ENCODE measurements at regions not wholly inside any gene's neighbourhood (a gene's known extent, or its start where the extent isn't known, plus 50 kb on each side); places are given as distances from the start of the nearest gene placed in this dataset.
"Not testable (repeated sequence)": the region's sequence is repeated elsewhere in the genome, so short reads cannot be mapped to it uniquely, and the experiment has no call there.

DNA sequence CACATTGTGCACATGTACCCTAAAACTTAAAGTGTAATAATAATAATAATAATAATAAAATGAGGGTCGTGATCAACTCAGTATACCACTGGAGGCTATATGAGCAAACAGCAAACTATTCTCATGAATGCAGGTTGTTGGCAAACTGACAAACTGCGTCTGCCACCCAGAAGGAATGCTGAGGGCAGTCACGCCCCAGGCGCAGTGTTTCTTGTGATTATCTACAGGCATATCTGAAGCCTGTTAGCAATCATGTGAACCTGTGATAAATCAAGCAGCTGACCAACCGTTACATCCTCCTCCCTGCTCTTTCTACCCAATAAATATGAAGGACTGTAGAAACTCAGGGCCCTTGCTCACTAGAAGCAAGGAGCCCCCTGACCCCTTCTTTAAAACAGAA is 416.9 kb downstream of the CDH10 start:
- H3K36me3 ChIP-seq (ENCODE audit: control insufficient read depth, insufficient read depth, low read length); H3K27ac ChIP-seq (ENCODE audit: low read depth, low read length, severe bottlenecking); H3K4me3 ChIP-seq (ENCODE audit: extremely low read depth, insufficient read depth, low read length, poor library complexity, severe bottlenecking); H3K9me3 ChIP-seq (ENCODE audit: control insufficient read depth, low read length); H3K4me1 ChIP-seq (ENCODE audit: control insufficient read depth, insufficient read depth, low read length, poor library complexity, severe bottlenecking): not testable (repeated sequence)
- 93 to 94% methylated on average over 4 to 5 of the region's 5 CpGs for WGBS, 2 experiments (ENCODE audit: insufficient coverage in 2 of 2)

GRCh38 chr5:24232041-24232440 is 412.7 kb downstream of the CDH10 start:
- Histone ChIP-seq H3K36me3 (ENCODE audit: control insufficient read depth, insufficient read depth, low read length) (no peaks in the 10 kb centered on the region), H3K4me3 (ENCODE audit: extremely low read depth, insufficient read depth, low read length, poor library complexity, severe bottlenecking) (no peak overlapping the region), H3K27ac (ENCODE audit: low read depth, low read length, severe bottlenecking) (no peak overlapping the region), H3K4me1 (ENCODE audit: control insufficient read depth, insufficient read depth, low read length, poor library complexity, severe bottlenecking) (no peaks in the 10 kb centered on the region), H3K9me3 (ENCODE audit: control insufficient read depth, low read length) (no peaks in the 10 kb centered on the region)
- 89% methylated on average over 1 of the region's 1 CpG; no CpG with 5 or more reads in 1 of the 2 experiments for WGBS, 2 experiments (ENCODE audit: insufficient coverage in 2 of 2)

- H3K36me3 ChIP-seq (ENCODE audit: control insufficient read depth, insufficient read depth, low read length) = no peaks in the 10 kb centered on the region
- WGBS, 2 experiments (ENCODE audit: insufficient coverage in 2 of 2) = 100% methylated on average over 3 of the region's 4 CpGs; no CpG with 5 or more reads in 1 of the 2 experiments
These were observed 411.8 kb downstream of the CDH10 start for GRCh38 chr5:24232929-24233498.

DNA sequence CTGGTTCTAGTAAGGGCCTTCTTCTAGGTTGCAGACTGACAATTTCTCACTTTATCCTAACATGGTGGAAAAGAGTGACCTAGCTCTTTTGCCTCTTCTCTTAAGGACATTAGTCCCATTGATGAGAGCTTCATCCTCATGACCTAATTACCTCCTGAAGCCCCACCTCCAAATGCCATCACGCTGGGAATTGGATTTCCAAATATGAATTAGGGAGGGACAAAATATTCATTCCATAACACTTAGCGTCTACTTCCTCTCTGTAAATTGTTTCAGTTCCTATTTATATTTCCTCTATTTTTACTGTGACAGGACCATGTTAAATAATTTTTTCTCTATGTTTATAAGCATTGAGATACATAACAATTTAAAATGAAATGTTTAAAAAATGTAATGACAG is 408.8 kb downstream of the CDH10 start:
- H3K4me1 ChIP-seq (ENCODE audit: control insufficient read depth, insufficient read depth, low read length, poor library complexity, severe bottlenecking) = no peaks in the 10 kb centered on the region
- WGBS, 2 experiments (ENCODE audit: insufficient coverage in 2 of 2) = no CpG with 5 or more reads among the region's 2 CpGs

More at GRCh38 chr5:24232929-24233498, 411.8 kb downstream of the CDH10 start:
- no peak overlapping the region for H3K4me3 ChIP-seq (ENCODE audit: extremely low read depth, insufficient read depth, low read length, poor library complexity, severe bottlenecking)
- no peaks in the 10 kb centered on the region for H3K4me1 ChIP-seq (ENCODE audit: control insufficient read depth, insufficient read depth, low read length, poor library complexity, severe bottlenecking)
- no peaks in the 10 kb centered on the region for H3K9me3 ChIP-seq (ENCODE audit: control insufficient read depth, low read length)
- no peak overlapping the region for H3K27ac ChIP-seq (ENCODE audit: low read depth, low read length, severe bottlenecking)

DNA sequence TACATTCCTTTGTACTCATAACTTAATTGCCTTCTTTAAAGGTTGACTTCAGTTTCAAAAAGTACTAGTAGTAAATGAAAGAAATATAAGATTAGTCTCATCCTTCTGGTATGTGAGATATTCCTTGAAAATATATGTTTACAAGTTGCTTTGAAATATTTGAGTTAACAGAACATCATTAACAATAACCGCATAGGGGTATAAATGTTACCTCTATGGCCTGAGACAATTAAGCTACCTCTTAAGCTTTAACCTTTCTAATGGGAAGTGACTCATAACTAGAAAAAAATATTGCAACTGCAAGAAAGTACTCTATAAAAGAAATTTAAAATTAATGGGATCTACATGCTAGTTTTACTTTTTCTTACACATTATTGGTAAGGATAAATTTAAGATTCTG is 399.0 kb downstream of the CDH10 start:
- no peak overlapping the region for H3K27ac ChIP-seq (ENCODE audit: low read depth, low read length, severe bottlenecking)
- H3K4me1 ChIP-seq (ENCODE audit: control insufficient read depth, insufficient read depth, low read length, poor library complexity, severe bottlenecking) = no peaks in the 10 kb centered on the region
- H3K36me3 ChIP-seq (ENCODE audit: control insufficient read depth, insufficient read depth, low read length) = no peaks in the 10 kb centered on the region
- H3K9me3 ChIP-seq (ENCODE audit: control insufficient read depth, low read length) = no peaks in the 10 kb centered on the region
- no peak overlapping the region for H3K4me3 ChIP-seq (ENCODE audit: extremely low read depth, insufficient read depth, low read length, poor library complexity, severe bottlenecking)
- WGBS, 2 experiments (ENCODE audit: insufficient coverage in 2 of 2) = no CpG with 5 or more reads among the region's 1 CpG

More for the DNA sequence above, 408.8 kb downstream of the CDH10 start:
- Histone ChIP-seq H3K36me3 (ENCODE audit: control insufficient read depth, insufficient read depth, low read length) (no peaks in the 10 kb centered on the region), H3K4me3 (ENCODE audit: extremely low read depth, insufficient read depth, low read length, poor library complexity, severe bottlenecking) (no peak overlapping the region), H3K27ac (ENCODE audit: low read depth, low read length, severe bottlenecking) (no peak overlapping the region), H3K9me3 (ENCODE audit: control insufficient read depth, low read length) (no peaks in the 10 kb centered on the region)

- Histone ChIP-seq H3K4me1 (ENCODE audit: control insufficient read depth, insufficient read depth, low read length, poor library complexity, severe bottlenecking) (no peaks in the 10 kb centered on the region), H3K27ac (ENCODE audit: low read depth, low read length, severe bottlenecking) (no peak overlapping the region), H3K36me3 (ENCODE audit: control insufficient read depth, insufficient read depth, low read length) (no peaks in the 10 kb centered on the region), H3K9me3 (ENCODE audit: control insufficient read depth, low read length) (no peaks in the 10 kb centered on the region), H3K4me3 (ENCODE audit: extremely low read depth, insufficient read depth, low read length, poor library complexity, severe bottlenecking) (no peak overlapping the region)
- WGBS, 2 experiments (ENCODE audit: insufficient coverage in 2 of 2) = 81 to 92% methylated on average over 3 to 4 of the region's 5 CpGs
These were observed 380.2 kb downstream of the CDH10 start for GRCh38 chr5:24264547-24264946.

DNA sequence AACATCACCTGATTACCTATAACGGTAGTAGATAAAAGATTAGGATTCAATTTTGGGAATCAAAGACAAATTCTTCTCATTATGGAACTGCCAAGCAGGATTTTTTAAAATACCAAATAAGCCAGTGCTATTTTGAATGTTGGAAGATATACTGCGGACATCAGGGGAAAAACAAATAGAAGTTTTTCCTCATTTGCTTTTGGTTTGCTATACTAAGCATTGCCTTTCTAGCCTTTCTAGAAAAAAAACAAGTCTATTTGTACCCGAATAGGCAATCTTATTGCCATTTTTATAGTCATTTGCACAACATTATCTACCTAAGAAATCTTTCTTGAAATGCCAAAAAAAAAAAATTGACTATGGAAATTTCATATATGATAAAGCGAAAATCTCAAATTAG is 379.5 kb downstream of the CDH10 start:
- Histone ChIP-seq H3K4me1 (ENCODE audit: control insufficient read depth, insufficient read depth, low read length, poor library complexity, severe bottlenecking) (no peaks in the 10 kb centered on the region), H3K36me3 (ENCODE audit: control insufficient read depth, insufficient read depth, low read length) (no peaks in the 10 kb centered on the region), H3K27ac (ENCODE audit: low read depth, low read length, severe bottlenecking) (no peak overlapping the region), H3K4me3 (ENCODE audit: extremely low read depth, insufficient read depth, low read length, poor library complexity, severe bottlenecking) (no peak overlapping the region), H3K9me3 (ENCODE audit: control insufficient read depth, low read length) (no peaks in the 10 kb centered on the region)
- 80% methylated on average over 1 of the region's 4 CpGs; no CpG with 5 or more reads in 1 of the 2 experiments for WGBS, 2 experiments (ENCODE audit: insufficient coverage in 2 of 2)

DNA sequence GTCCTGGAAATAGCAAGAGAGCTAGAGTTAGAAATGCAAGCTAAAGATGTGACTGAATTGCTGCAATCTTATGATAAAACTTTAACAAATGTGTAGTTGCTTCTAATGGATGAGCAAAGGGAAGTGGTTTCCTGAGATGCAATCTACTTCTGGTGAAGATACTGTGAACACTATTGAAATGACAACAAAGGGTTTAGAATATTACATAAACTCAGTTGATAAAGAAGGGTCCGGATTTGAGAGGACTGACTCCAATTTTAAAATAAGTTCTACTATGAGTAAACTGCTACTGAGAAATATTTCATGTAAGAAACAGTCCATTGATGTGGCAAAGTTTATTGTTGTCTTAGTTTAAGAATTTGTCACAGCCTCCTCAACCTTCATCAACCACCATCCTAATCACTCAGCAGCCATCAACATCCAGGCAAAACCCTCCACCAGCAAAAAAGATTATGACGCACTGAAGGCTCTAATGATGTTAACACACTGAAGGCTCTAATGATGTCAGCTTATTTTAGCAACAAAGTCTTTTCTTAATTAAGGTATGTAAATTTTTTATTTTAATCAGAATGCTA is 376.2 kb downstream of the CDH10 start:
- Histone ChIP-seq H3K4me1 (ENCODE audit: control insufficient read depth, insufficient read depth, low read length, poor library complexity, severe bottlenecking) (no peaks in the 10 kb centered on the region), H3K36me3 (ENCODE audit: control insufficient read depth, insufficient read depth, low read length) (no peaks in the 10 kb centered on the region), H3K9me3 (ENCODE audit: control insufficient read depth, low read length) (no peaks in the 10 kb centered on the region), H3K27ac (ENCODE audit: low read depth, low read length, severe bottlenecking) (no peak overlapping the region), H3K4me3 (ENCODE audit: extremely low read depth, insufficient read depth, low read length, poor library complexity, severe bottlenecking) (no peak overlapping the region)
- whole genome bisulfite sequencing, 2 experiments (ENCODE audit: insufficient coverage in 2 of 2) = no CpG with 5 or more reads among the region's 2 CpGs

DNA sequence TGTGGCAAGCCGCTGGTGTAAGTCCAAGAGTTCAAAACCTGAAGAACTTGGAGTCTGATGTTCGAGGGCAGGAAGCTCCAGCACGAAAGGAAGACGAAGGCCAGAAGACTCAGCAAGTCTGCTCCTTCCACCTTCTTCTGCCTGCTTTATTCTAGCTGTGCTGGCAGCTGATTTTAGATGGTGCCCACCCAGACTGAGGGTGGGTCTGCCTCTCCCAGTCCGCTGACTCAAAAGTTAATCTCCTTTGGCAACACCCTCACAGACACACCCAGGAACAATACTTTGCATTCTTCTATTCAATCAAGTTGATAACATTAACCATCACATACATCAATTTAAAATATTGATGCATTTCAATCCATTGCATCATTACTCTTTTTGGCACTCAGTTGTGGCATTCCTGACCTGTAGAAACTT is 373.1 kb downstream of the CDH10 start:
- not testable (repeated sequence) for H3K4me1 ChIP-seq (ENCODE audit: control insufficient read depth, insufficient read depth, low read length, poor library complexity, severe bottlenecking); H3K27ac ChIP-seq (ENCODE audit: low read depth, low read length, severe bottlenecking)
- 90 to 96% methylated on average over 5 of the region's 5 CpGs for WGBS, 2 experiments (ENCODE audit: insufficient coverage in 2 of 2)

DNA sequence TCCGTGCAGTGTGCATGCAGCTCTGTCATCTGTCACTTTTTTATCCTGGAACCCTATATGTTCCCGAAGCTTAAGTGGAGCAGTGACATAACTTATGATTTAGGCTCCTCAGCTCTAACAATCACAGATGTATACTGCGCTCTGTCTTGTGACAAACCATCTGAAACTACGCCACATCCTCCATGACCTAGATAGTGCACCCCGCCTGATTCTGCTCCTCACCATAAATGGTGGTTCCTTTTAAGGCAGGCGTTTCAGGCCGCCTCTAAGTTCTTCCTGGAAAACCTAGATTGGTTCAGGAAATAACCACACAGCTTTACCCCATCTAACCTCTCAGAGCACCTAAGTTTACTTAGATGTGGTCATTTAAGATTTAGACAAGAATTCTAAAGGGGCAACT is 372.0 kb downstream of the CDH10 start:
- no peak overlapping the region for H3K27ac ChIP-seq (ENCODE audit: low read depth, low read length, severe bottlenecking)
- no peak overlapping the region for H3K4me3 ChIP-seq (ENCODE audit: extremely low read depth, insufficient read depth, low read length, poor library complexity, severe bottlenecking)
- WGBS, 2 experiments (ENCODE audit: insufficient coverage in 2 of 2) = 93 to 100% methylated on average over 4 to 5 of the region's 7 CpGs
- no peaks in the 10 kb centered on the region for H3K9me3 ChIP-seq (ENCODE audit: control insufficient read depth, low read length)
- no peaks in the 10 kb centered on the region for H3K4me1 ChIP-seq (ENCODE audit: control insufficient read depth, insufficient read depth, low read length, poor library complexity, severe bottlenecking)
- H3K36me3 ChIP-seq (ENCODE audit: control insufficient read depth, insufficient read depth, low read length) = no peaks in the 10 kb centered on the region

More for the DNA sequence above, 373.1 kb downstream of the CDH10 start:
- H3K36me3 ChIP-seq (ENCODE audit: control insufficient read depth, insufficient read depth, low read length); H3K4me3 ChIP-seq (ENCODE audit: extremely low read depth, insufficient read depth, low read length, poor library complexity, severe bottlenecking); H3K9me3 ChIP-seq (ENCODE audit: control insufficient read depth, low read length): not testable (repeated sequence)

DNA sequence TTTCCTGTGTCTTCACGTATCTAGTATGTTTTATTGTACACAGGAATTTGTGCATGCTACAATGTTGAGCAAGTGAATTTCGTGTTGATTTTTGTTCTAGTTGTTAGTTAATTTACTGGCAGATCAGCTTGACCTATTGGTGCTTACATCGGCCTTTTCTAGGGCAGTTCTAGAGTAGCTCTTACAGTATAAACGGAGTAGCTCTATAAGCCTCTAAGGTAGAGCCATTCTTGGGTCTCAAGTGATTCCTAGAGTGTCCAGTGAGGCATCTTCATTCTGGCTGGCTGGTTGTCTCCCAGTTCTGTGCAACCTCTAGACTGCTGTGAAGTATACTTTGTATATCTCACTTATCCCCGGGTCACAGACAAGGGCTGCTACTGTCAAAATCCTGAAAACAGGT is 364.6 kb downstream of the CDH10 start:
- Histone ChIP-seq H3K9me3 (ENCODE audit: control insufficient read depth, low read length) (no peaks in the 10 kb centered on the region), H3K4me1 (ENCODE audit: control insufficient read depth, insufficient read depth, low read length, poor library complexity, severe bottlenecking) (no peaks in the 10 kb centered on the region), H3K4me3 (ENCODE audit: extremely low read depth, insufficient read depth, low read length, poor library complexity, severe bottlenecking) (no peak overlapping the region), H3K36me3 (ENCODE audit: control insufficient read depth, insufficient read depth, low read length) (no peaks in the 10 kb centered on the region), H3K27ac (ENCODE audit: low read depth, low read length, severe bottlenecking) (no peak overlapping the region)
- 77 to 100% methylated on average over 3 to 4 of the region's 5 CpGs for WGBS, 2 experiments (ENCODE audit: insufficient coverage in 2 of 2)

All from mesodermal cell (in vitro differentiated cells).